HCT116 (cell line): ENCODE measurements at regions not wholly inside any gene's neighbourhood (a gene's known extent, or its start where the extent isn't known, plus 50 kb on each side); places are given as distances from the start of the nearest gene placed in this dataset.

Experiments used
- ATAC-seq: fragments of 200-7000 bp; cut with Tn5 transposase; 2 replicates; pipeline ENCODE4 v1.9.1; 2020; ENCODE audit warnings: mild to moderate bottlenecking, moderate library complexity
- BruUV-seq: library from RNA; stranded (reverse); fragments of 400-500 nt; replicated peaks from 2 replicates; lab custom pipeline; 2021; lab: Mats Ljungman, UMichigan
- CTCF ChIA-PET: fragments of 300-600 bp; sonication (Branson Sonifier 250); formaldehyde crosslinking; loops from one replicate; lab custom pipeline; 2021; ENCODE audit warnings: antibody characterized with exemption; lab: Charles Lee
- POLR2A ChIA-PET: fragments of 300-600, 350-600 bp; sonication (Branson Sonifier 250); formaldehyde crosslinking; loops from one replicate; lab custom pipeline; 2021; ENCODE audit warnings: antibody characterized with exemption; lab: Charles Lee
- RAD21 ChIA-PET, 2 experiments: fragments of 300-600 bp; sonication (Branson Sonifier 250); formaldehyde crosslinking; loops; one replicate each; lab custom pipeline; 2023; ENCODE audit warnings: low total read pairs in 2 of 2; ENCODE audit not compliant: uncharacterized antibody in 2 of 2, unreplicated experiment in 2 of 2, low non-redundant PET in 1 of 2; lab: Charles Lee
- DNase-seq: peaks from one replicate; pipeline ENCODE4 v3.0.0-alpha.2; 2010; ENCODE audit warnings: low read depth, low spot score
- H2AFZ ChIP-seq: fragments of 200-600 bp; shearing (Covaris generic), sonication (generic); 2 replicates; pipeline ENCODE4 v1.6.1; 2017; ENCODE audit warnings: low read depth, mixed run types, mixed read lengths, antibody characterized with exemption, low read length; ENCODE audit not compliant: poor library complexity, severe bottlenecking
- H3K27ac ChIP-seq: 2 replicates; pipeline ENCODE4 v1.5.1; 2012; ENCODE audit warnings: low read depth, low read length
- H3K27me3 ChIP-seq: fragments of 200-600 bp; sonication (generic); 2 replicates; pipeline ENCODE4 v1.6.1; 2016; ENCODE audit warnings: mixed run types, low read length, mixed read lengths; ENCODE audit not compliant: insufficient read depth
- H3K36me3 ChIP-seq, 2 experiments: fragments of 200-500 bp in 1 of 2; fragments of 200-600 bp in 1 of 2; sonication (Bioruptor generic) in 1 of 2; sonication (generic) in 1 of 2; 2 replicates each; pipeline versions ENCODE4 v1.5.1 to v1.6.1; 2014 to 2016; ENCODE audit warnings: low read length in 2 of 2, inconsistent platforms in 1 of 2, mixed read lengths in 1 of 2, mixed run types in 1 of 2; ENCODE audit not compliant: insufficient read depth in 2 of 2, control insufficient read depth in 1 of 2
- H3K4me1 ChIP-seq, 2 experiments: fragments of 200-600 bp in 1 of 2; sonication (generic) in 1 of 2; 2 replicates each; pipeline versions ENCODE4 v1.5.1 to v1.6.1; 2012 to 2017; ENCODE audit warnings: low read length in 2 of 2, inconsistent platforms in 1 of 2, mild to moderate bottlenecking in 1 of 2, mixed read lengths in 1 of 2, mixed run types in 1 of 2, moderate library complexity in 1 of 2; ENCODE audit not compliant: insufficient read depth in 2 of 2, control insufficient read depth in 1 of 2
- H3K4me2 ChIP-seq: fragments of 200-600 bp; sonication (generic); 2 replicates; pipeline ENCODE4 v1.6.1; 2017; ENCODE audit warnings: mixed run types, low read length, mixed read lengths
- H3K4me3 ChIP-seq, 2 experiments: fragments of 200-600 bp in 1 of 2; sonication (generic) in 1 of 2; replicated peaks in 1 of 2; 2 replicates each; pipeline ENCODE4 v1.5.1; 2011 to 2016; ENCODE audit warnings: low read length in 2 of 2, control low read depth in 1 of 2, low read depth in 1 of 2, mild to moderate bottlenecking in 1 of 2, mixed read lengths in 1 of 2, mixed run types in 1 of 2
- H3K79me2 ChIP-seq: fragments of 200-600 bp; sonication (generic); 2 replicates; pipeline ENCODE4 v1.6.1; 2017; ENCODE audit warnings: mild to moderate bottlenecking, mixed run types, low read length, moderate library complexity, mixed read lengths; ENCODE audit not compliant: insufficient read depth
- H3K9ac ChIP-seq: fragments of 200-600 bp; sonication (generic); 2 replicates; pipeline ENCODE4 v1.6.1; 2016; ENCODE audit warnings: low read length, mixed read lengths
- H3K9me2 ChIP-seq: fragments of 200-600 bp; sonication (generic), shearing (Covaris generic); 2 replicates; pipeline ENCODE4 v1.6.1; 2017; ENCODE audit warnings: mixed run types, mild to moderate bottlenecking, moderate library complexity; ENCODE audit not compliant: insufficient read depth
- H3K9me3 ChIP-seq, 2 experiments: fragments of 200-500 bp in 1 of 2; fragments of 200-600 bp in 1 of 2; sonication (Bioruptor generic) in 1 of 2; sonication (generic) in 1 of 2; 2 replicates each; pipeline ENCODE4 v1.6.1; 2014 to 2017; ENCODE audit warnings: low read length in 2 of 2, mixed read lengths in 2 of 2, inconsistent platforms in 1 of 2, low read depth in 1 of 2, mild to moderate bottlenecking in 1 of 2, mixed run types in 1 of 2, moderate library complexity in 1 of 2; ENCODE audit not compliant: control insufficient read depth in 1 of 2, insufficient read depth in 1 of 2
- H4K20me1 ChIP-seq: fragments of 200-600 bp; sonication (generic), shearing (Covaris generic); 2 replicates; pipeline ENCODE4 v1.6.1; 2017; ENCODE audit warnings: mixed run types, mild to moderate bottlenecking, moderate library complexity; ENCODE audit not compliant: insufficient read depth
- CEBPB ChIP-seq: IDR thresholded peaks from 2 replicates; pipeline ENCODE4 v1.6.1; 2012; ENCODE audit warnings: low read depth
- EZH2phosphoT487 ChIP-seq: fragments of 200-600 bp; IDR thresholded peaks from 2 replicates; pipeline ENCODE4 v1.6.1; 2018; ENCODE audit warnings: antibody characterized with exemption, borderline replicate concordance
- JUND ChIP-seq: IDR thresholded peaks from 2 replicates; pipeline ENCODE4 v1.6.1; 2012
- POLR2A ChIP-seq: IDR thresholded peaks from 2 replicates; pipeline ENCODE4 v1.7.0; 2011; ENCODE audit warnings: borderline replicate concordance; ENCODE audit not compliant: insufficient read depth, insufficient read length; ENCODE audit errors: extremely low read depth
- POLR2AphosphoS5 ChIP-seq: IDR thresholded peaks from 2 replicates; pipeline ENCODE4 v1.6.1; 2011; ENCODE audit warnings: mild to moderate bottlenecking, low read depth, low read length, moderate library complexity
- RAD21 ChIP-seq: IDR thresholded peaks from 2 replicates; pipeline ENCODE4 v1.6.1; 2012; ENCODE audit warnings: low read depth, mild to moderate bottlenecking
- SIN3A ChIP-seq: IDR thresholded peaks from 2 replicates; pipeline ENCODE4 v1.6.1; 2012; ENCODE audit warnings: low read depth
- TCF7L2 ChIP-seq: IDR thresholded peaks from 2 replicates; pipeline ENCODE4 v1.7.0; 2011; ENCODE audit warnings: borderline replicate concordance, inconsistent platforms; ENCODE audit not compliant: insufficient read depth, insufficient read length; ENCODE audit errors: extremely low read depth
- YY1 ChIP-seq: IDR thresholded peaks from 2 replicates; pipeline ENCODE4 v1.6.1; 2011; ENCODE audit warnings: low read length, low read depth, moderate library complexity, mild to moderate bottlenecking; ENCODE audit not compliant: insufficient replicate concordance; ENCODE audit errors: extremely low read depth
- ZFX ChIP-seq: fragments of 450-650 bp; IDR thresholded peaks from 2 replicates; pipeline ENCODE4 v1.6.1; 2017
- ZNF274 ChIP-seq: fragments of 200-500 bp; sonication (Bioruptor generic); IDR thresholded peaks from 2 replicates; pipeline ENCODE4 v1.6.1; 2014; ENCODE audit warnings: mild to moderate bottlenecking, low read depth, low read length, inconsistent platforms
- intact Hi-C: fragments of 100-400 bp; cut with micrococcal nuclease; formaldehyde crosslinking; loops from 2 replicates; pipeline ENCODE4 v1.10.0; 2022
- TF ChIP-seq, protein P1 (sequence below), 3 experiments: fragments of 200-600 bp in 1 of 3; sonication (generic) in 1 of 3; IDR thresholded peaks in 2 of 3; conservative IDR thresholded peaks in 1 of 3; 2 replicates each; pipeline ENCODE4 v1.5.1; 2012 to 2017; ENCODE audit warnings: low read depth in 2 of 3, low read length in 2 of 3, antibody characterized with exemption in 1 of 3, borderline replicate concordance in 1 of 3, control low read depth in 1 of 3, mild to moderate bottlenecking in 1 of 3, mixed read lengths in 1 of 3, mixed run types in 1 of 3, moderate library complexity in 1 of 3; ENCODE audit not compliant: insufficient read depth in 1 of 3
- TF ChIP-seq, protein P2 (sequence below): IDR thresholded peaks from 2 replicates; pipeline ENCODE4 v1.6.1; 2012
- TF ChIP-seq, protein P3 (sequence below): IDR thresholded peaks from 2 replicates; pipeline ENCODE4 v1.6.1; 2012
- TF ChIP-seq, protein P4 (sequence below): IDR thresholded peaks from 2 replicates; pipeline ENCODE4 v1.6.1; 2012; ENCODE audit warnings: low read depth

DNA sequence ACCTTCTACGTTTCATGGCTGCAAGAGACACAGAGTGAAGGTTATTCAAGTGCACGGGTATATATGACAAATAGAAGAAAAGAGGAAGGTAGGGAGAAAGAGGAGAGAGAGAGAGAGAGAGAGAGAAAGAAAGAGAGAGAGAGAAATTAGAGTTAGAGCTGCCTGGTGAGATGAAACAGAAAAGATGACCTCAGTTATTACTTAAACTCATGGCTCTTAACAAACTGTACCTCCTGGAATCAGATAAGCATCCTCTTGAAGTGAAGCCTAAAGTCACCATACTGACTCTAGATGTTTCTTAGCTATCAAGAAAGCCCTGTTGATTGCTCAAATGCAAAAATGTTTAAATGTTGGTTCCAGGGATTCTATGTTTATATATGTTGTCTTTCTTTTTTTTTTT is 597.7 kb upstream of the ZP4 start:
- H3K79me2 ChIP-seq, result no peaks in the 10 kb centered on the region
- no peak overlapping the region for H3K4me2 ChIP-seq
- no peaks in the 10 kb centered on the region for H4K20me1 ChIP-seq
- POLR2A ChIA-PET, result no interaction called here
- H3K9me3 ChIP-seq, result peaks cover 4 to 13% of the 10 kb centered on the region in 2 experiments; a peak in 3 of 4 replicates
- H3K4me1 ChIP-seq, result no peaks in the 10 kb centered on the region
- DNase-seq (no peak), ATAC-seq (no peak)
- RAD21 ChIA-PET, result no interaction called here
- no peak overlapping the region for H3K27ac ChIP-seq
- H3K9me2 ChIP-seq, result no peaks in the 10 kb centered on the region
- intact Hi-C loops, result no loop called here
- H3K36me3 ChIP-seq, result no peaks in the 10 kb centered on the region
- no TSS peak for BruUV-seq
- H3K27me3 ChIP-seq, result no peaks in the 10 kb centered on the region
- H2AFZ ChIP-seq, result no peak overlapping the region
- no peak overlapping the region for H3K4me3 ChIP-seq
- TF ChIP-seq TCF7L2, result no peak
- no peak for TF ChIP-seq ZFX
- TF ChIP-seq, protein P1, sequence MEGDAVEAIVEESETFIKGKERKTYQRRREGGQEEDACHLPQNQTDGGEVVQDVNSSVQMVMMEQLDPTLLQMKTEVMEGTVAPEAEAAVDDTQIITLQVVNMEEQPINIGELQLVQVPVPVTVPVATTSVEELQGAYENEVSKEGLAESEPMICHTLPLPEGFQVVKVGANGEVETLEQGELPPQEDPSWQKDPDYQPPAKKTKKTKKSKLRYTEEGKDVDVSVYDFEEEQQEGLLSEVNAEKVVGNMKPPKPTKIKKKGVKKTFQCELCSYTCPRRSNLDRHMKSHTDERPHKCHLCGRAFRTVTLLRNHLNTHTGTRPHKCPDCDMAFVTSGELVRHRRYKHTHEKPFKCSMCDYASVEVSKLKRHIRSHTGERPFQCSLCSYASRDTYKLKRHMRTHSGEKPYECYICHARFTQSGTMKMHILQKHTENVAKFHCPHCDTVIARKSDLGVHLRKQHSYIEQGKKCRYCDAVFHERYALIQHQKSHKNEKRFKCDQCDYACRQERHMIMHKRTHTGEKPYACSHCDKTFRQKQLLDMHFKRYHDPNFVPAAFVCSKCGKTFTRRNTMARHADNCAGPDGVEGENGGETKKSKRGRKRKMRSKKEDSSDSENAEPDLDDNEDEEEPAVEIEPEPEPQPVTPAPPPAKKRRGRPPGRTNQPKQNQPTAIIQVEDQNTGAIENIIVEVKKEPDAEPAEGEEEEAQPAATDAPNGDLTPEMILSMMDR (IDR thresholded peaks at IDR 0.05 in 2 of 3, conservative IDR thresholded peaks at IDR 0.05 in 1 of 3; ENCODE audit: borderline replicate concordance in 1 of 3, insufficient read depth in 1 of 3, low read depth in 2 of 3, low read length in 2 of 3), result no peak
- TF ChIP-seq JUND, result no peak
- no peak for TF ChIP-seq YY1
- TF ChIP-seq, protein P2, sequence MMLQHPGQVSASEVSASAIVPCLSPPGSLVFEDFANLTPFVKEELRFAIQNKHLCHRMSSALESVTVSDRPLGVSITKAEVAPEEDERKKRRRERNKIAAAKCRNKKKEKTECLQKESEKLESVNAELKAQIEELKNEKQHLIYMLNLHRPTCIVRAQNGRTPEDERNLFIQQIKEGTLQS, result no peak
- TF ChIP-seq, protein P3, sequence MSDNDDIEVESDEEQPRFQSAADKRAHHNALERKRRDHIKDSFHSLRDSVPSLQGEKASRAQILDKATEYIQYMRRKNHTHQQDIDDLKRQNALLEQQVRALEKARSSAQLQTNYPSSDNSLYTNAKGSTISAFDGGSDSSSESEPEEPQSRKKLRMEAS, result no peak
- TF ChIP-seq, protein P4, sequence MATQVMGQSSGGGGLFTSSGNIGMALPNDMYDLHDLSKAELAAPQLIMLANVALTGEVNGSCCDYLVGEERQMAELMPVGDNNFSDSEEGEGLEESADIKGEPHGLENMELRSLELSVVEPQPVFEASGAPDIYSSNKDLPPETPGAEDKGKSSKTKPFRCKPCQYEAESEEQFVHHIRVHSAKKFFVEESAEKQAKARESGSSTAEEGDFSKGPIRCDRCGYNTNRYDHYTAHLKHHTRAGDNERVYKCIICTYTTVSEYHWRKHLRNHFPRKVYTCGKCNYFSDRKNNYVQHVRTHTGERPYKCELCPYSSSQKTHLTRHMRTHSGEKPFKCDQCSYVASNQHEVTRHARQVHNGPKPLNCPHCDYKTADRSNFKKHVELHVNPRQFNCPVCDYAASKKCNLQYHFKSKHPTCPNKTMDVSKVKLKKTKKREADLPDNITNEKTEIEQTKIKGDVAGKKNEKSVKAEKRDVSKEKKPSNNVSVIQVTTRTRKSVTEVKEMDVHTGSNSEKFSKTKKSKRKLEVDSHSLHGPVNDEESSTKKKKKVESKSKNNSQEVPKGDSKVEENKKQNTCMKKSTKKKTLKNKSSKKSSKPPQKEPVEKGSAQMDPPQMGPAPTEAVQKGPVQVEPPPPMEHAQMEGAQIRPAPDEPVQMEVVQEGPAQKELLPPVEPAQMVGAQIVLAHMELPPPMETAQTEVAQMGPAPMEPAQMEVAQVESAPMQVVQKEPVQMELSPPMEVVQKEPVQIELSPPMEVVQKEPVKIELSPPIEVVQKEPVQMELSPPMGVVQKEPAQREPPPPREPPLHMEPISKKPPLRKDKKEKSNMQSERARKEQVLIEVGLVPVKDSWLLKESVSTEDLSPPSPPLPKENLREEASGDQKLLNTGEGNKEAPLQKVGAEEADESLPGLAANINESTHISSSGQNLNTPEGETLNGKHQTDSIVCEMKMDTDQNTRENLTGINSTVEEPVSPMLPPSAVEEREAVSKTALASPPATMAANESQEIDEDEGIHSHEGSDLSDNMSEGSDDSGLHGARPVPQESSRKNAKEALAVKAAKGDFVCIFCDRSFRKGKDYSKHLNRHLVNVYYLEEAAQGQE, result no peak
- no peak for TF ChIP-seq POLR2AphosphoS5
- no peak for TF ChIP-seq CEBPB
- no peak for TF ChIP-seq SIN3A
- TF ChIP-seq EZH2phosphoT487, result no peak
- no peak for TF ChIP-seq POLR2A
- no peak for TF ChIP-seq RAD21
- no peak for TF ChIP-seq ZNF274
- no peak overlapping the region for H3K9ac ChIP-seq
- CTCF ChIA-PET, result no interaction called here
